Fibroblast of lung (primary cell): ENCODE measurements at regions not wholly inside any gene's neighbourhood (a gene's known extent, or its start where the extent isn't known, plus 50 kb on each side); places are given as distances from the start of the nearest gene placed in this dataset.
"Not testable (repeated sequence)": the region's sequence is repeated elsewhere in the genome, so short reads cannot be mapped to it uniquely, and the experiment has no call there.

Experiments used
- EZH2 ChIP-seq: IDR thresholded peaks from 2 replicates; pipeline ENCODE4 v1.5.1; 2012; ENCODE audit warnings: low read length, control low read depth, mild to moderate bottlenecking; ENCODE audit errors: missing control alignments
- TF ChIP-seq, protein P1 (sequence below), 2 donors: IDR thresholded peaks in 1 of 2; conservative IDR thresholded peaks in 1 of 2; 1 replicate in 1 of 2; 2 replicates in 1 of 2; pipeline ENCODE4 v1.5.1; 2011 to 2012; ENCODE audit warnings: low read length in 2 of 2, control low read depth in 1 of 2, inconsistent platforms in 1 of 2, low read depth in 1 of 2, mild to moderate bottlenecking in 1 of 2

DNA sequence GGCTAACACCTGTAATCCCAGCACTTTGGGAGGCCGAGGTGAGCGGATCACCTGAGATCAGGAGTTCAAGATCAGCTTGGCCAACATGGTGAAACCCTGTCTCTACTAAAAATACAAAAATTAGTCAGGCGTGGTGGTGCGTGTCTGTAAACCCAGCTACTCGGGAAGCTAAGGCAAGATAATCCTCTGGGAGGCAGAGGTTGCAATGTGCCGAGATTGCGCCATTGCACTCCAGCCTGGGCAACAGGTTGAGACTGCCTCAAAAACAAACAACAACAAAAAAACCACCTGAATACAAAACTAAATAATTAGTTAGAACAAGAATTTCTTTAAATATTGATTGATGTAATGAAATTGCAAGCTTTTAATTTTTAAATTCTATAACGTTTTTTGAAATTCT lies 139.0 kb downstream of the THBS2 start:
- TF ChIP-seq, protein P1, sequence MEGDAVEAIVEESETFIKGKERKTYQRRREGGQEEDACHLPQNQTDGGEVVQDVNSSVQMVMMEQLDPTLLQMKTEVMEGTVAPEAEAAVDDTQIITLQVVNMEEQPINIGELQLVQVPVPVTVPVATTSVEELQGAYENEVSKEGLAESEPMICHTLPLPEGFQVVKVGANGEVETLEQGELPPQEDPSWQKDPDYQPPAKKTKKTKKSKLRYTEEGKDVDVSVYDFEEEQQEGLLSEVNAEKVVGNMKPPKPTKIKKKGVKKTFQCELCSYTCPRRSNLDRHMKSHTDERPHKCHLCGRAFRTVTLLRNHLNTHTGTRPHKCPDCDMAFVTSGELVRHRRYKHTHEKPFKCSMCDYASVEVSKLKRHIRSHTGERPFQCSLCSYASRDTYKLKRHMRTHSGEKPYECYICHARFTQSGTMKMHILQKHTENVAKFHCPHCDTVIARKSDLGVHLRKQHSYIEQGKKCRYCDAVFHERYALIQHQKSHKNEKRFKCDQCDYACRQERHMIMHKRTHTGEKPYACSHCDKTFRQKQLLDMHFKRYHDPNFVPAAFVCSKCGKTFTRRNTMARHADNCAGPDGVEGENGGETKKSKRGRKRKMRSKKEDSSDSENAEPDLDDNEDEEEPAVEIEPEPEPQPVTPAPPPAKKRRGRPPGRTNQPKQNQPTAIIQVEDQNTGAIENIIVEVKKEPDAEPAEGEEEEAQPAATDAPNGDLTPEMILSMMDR (conservative IDR thresholded peaks at IDR 0.05 in 1 of 2, IDR thresholded peaks at IDR 0.05 in 1 of 2; ENCODE audit: low read depth in 1 of 2, low read length in 2 of 2), result not testable (repeated sequence)
- not testable (repeated sequence) for TF ChIP-seq EZH2
